H9 (cell line): ENCODE measurements at regions not wholly inside any gene's neighbourhood (a gene's known extent, or its start where the extent isn't known, plus 50 kb on each side); places are given as distances from the start of the nearest gene placed in this dataset.

Experiments used
- DNase-seq: peaks from one replicate; pipeline ENCODE4 v3.0.0-alpha.2; 2017
- H2AFZ ChIP-seq: one replicate; pipeline ENCODE4 v1.6.1; 2013; ENCODE audit warnings: mild to moderate bottlenecking, low read length, control low read depth, moderate library complexity
- H2AK5ac ChIP-seq: 2 replicates; pipeline ENCODE4 v1.6.1; 2013; ENCODE audit warnings: low read length, control low read depth, mixed read lengths; ENCODE audit not compliant: insufficient read length
- H2BK120ac ChIP-seq: one replicate; pipeline ENCODE4 v1.6.1; 2013; ENCODE audit warnings: low read depth, mild to moderate bottlenecking, low read length, control low read depth, inconsistent platforms; ENCODE audit not compliant: poor library complexity, severe bottlenecking
- H2BK12ac ChIP-seq: 2 replicates; pipeline ENCODE4 v1.6.1; 2013; ENCODE audit warnings: low read length, control low read depth, mixed read lengths, low read depth; ENCODE audit not compliant: insufficient read length
- H2BK15ac ChIP-seq: 2 replicates; pipeline ENCODE4 v1.6.1; 2013; ENCODE audit warnings: low read depth, low read length, control low read depth
- H2BK20ac ChIP-seq: one replicate; pipeline ENCODE4 v1.6.1; 2013; ENCODE audit warnings: low read depth, mild to moderate bottlenecking, low read length, control low read depth, inconsistent platforms; ENCODE audit not compliant: poor library complexity, severe bottlenecking
- H2BK5ac ChIP-seq: 2 replicates; pipeline ENCODE4 v1.6.1; 2013; ENCODE audit warnings: low read length, control low read depth, mixed read lengths; ENCODE audit not compliant: insufficient read length
- H3K14ac ChIP-seq: 2 replicates; pipeline ENCODE4 v1.6.1; 2013; ENCODE audit warnings: low read length, control low read depth; ENCODE audit not compliant: insufficient read depth
- H3K18ac ChIP-seq: 2 replicates; pipeline ENCODE4 v1.6.1; 2013; ENCODE audit warnings: low read depth, mild to moderate bottlenecking, mixed read lengths, low read length, control low read depth; ENCODE audit not compliant: insufficient read length
- H3K23ac ChIP-seq: 2 replicates; pipeline ENCODE4 v1.6.1; 2013; ENCODE audit warnings: low read length, control low read depth, mixed read lengths, low read depth; ENCODE audit not compliant: insufficient read length
- H3K23me2 ChIP-seq: 2 replicates; pipeline ENCODE4 v1.6.1; 2013; ENCODE audit warnings: low read depth, mild to moderate bottlenecking, mixed read lengths, low read length, control low read depth; ENCODE audit not compliant: insufficient read length, poor library complexity, severe bottlenecking
- H3K27ac ChIP-seq: 2 replicates; pipeline ENCODE4 v1.5.1; 2013; ENCODE audit warnings: low read length, control low read depth, mixed read lengths, low read depth; ENCODE audit not compliant: insufficient read length
- H3K27me3 ChIP-seq: 2 replicates; pipeline ENCODE4 v1.6.1; 2013; ENCODE audit warnings: low read length, control low read depth, inconsistent platforms; ENCODE audit not compliant: insufficient read depth
- H3K4ac ChIP-seq: 2 replicates; pipeline ENCODE4 v1.6.1; 2013; ENCODE audit warnings: low read depth, mild to moderate bottlenecking, control low read depth, inconsistent platforms, low read length, moderate library complexity
- H3K4me1 ChIP-seq: 2 replicates; pipeline ENCODE4 v1.6.1; 2013; ENCODE audit warnings: low read length, control low read depth, inconsistent platforms; ENCODE audit not compliant: insufficient read depth
- H3K4me2 ChIP-seq: 2 replicates; pipeline ENCODE4 v1.6.1; 2013; ENCODE audit warnings: low read length, control low read depth, mixed read lengths; ENCODE audit not compliant: insufficient read length, insufficient read depth
- H3K56ac ChIP-seq: 2 replicates; pipeline ENCODE4 v1.6.1; 2013; ENCODE audit warnings: low read depth, mild to moderate bottlenecking, mixed read lengths, low read length, control low read depth; ENCODE audit not compliant: insufficient read length
- H3K79me1 ChIP-seq: 2 replicates; pipeline ENCODE4 v1.6.1; 2013; ENCODE audit warnings: low read depth, mild to moderate bottlenecking, moderate library complexity, low read length, control low read depth, inconsistent platforms; ENCODE audit not compliant: insufficient read depth, poor library complexity, severe bottlenecking
- H3K79me2 ChIP-seq: 2 replicates; pipeline ENCODE4 v1.6.1; 2013; ENCODE audit warnings: low read length, control low read depth, inconsistent platforms; ENCODE audit not compliant: insufficient read depth
- H3K9ac ChIP-seq: 2 replicates; pipeline ENCODE4 v1.6.1; 2013; ENCODE audit warnings: low read length, control low read depth, mixed read lengths; ENCODE audit not compliant: insufficient read length; ENCODE audit errors: extremely low read depth
- H3K9me3 ChIP-seq: one replicate; pipeline ENCODE4 v1.6.1; 2013; ENCODE audit warnings: low read depth, low read length, inconsistent platforms; ENCODE audit not compliant: control insufficient read depth
- H3T11ph ChIP-seq: one replicate; pipeline ENCODE4 v1.6.1; 2013; ENCODE audit warnings: mild to moderate bottlenecking, low read length, control low read depth, inconsistent platforms
- H4K20me1 ChIP-seq: one replicate; pipeline ENCODE4 v1.6.1; 2013; ENCODE audit not compliant: control insufficient read depth, insufficient read length, insufficient read depth
- H4K5ac ChIP-seq: 2 replicates; pipeline ENCODE4 v1.6.1; 2013; ENCODE audit warnings: low read depth, mild to moderate bottlenecking, mixed read lengths, low read length, control low read depth; ENCODE audit not compliant: insufficient read length
- H4K8ac ChIP-seq: replicated peaks from 2 replicates; pipeline ENCODE4 v1.6.1; 2013; ENCODE audit warnings: low read length, control low read depth, mixed read lengths, low read depth; ENCODE audit not compliant: insufficient read length
- H4K91ac ChIP-seq: 2 replicates; pipeline ENCODE4 v1.6.1; 2013; ENCODE audit warnings: low read depth, mild to moderate bottlenecking, moderate library complexity, mixed read lengths, low read length, control low read depth; ENCODE audit not compliant: insufficient read length
- H3K27ac Mint-ChIP-seq, 3 experiments: 2 replicates in 2 of 3; 3 replicates in 1 of 3; pipeline ENCODE4 v1.8.0; 2020 to 2021; ENCODE audit warnings: mixed read lengths in 3 of 3, mild to moderate bottlenecking in 1 of 3, moderate library complexity in 1 of 3
- H3K27me3 Mint-ChIP-seq: 2 replicates; pipeline ENCODE4 v1.8.0; 2021; ENCODE audit warnings: low read depth, mild to moderate bottlenecking, moderate library complexity, mixed read lengths
- H3K36me3 Mint-ChIP-seq, 3 experiments: 2 replicates in 2 of 3; 3 replicates in 1 of 3; pipeline ENCODE4 v1.8.0; 2020 to 2021; ENCODE audit warnings: low read depth in 3 of 3, mixed read lengths in 3 of 3; ENCODE audit not compliant: insufficient read depth in 1 of 3
- H3K4me1 Mint-ChIP-seq, 2 experiments: 2 replicates each; pipeline ENCODE4 v1.8.0; 2020; ENCODE audit warnings: mixed read lengths in 2 of 2
- H3K4me3 Mint-ChIP-seq, 2 experiments: 2 replicates in 1 of 2; 3 replicates in 1 of 2; pipeline ENCODE4 v1.8.0; 2020 to 2021; ENCODE audit warnings: mild to moderate bottlenecking in 2 of 2, mixed read lengths in 2 of 2, moderate library complexity in 1 of 2
- H3K9me3 Mint-ChIP-seq, 2 experiments: 2 replicates in 1 of 2; 3 replicates in 1 of 2; pipeline ENCODE4 v1.8.0; 2020; ENCODE audit warnings: mild to moderate bottlenecking in 2 of 2, mixed read lengths in 2 of 2, moderate library complexity in 1 of 2
- CTCF ChIP-seq: fragments of 200-600 bp; sonication (generic); conservative IDR thresholded peaks from 3 replicates; pipeline ENCODE4 v1.8.0; 2021; ENCODE audit warnings: antibody characterized with exemption, mild to moderate bottlenecking
- WGBS: extraction: QIAGEN DNeasy Blood & Tissue Kit; methylation state at CpG from one replicate; pipeline ENCODE4 v1.1.7; 2013; ENCODE audit warnings: missing lambda C conversion rate, low lambda C conversion rate, mixed read lengths; ENCODE audit not compliant: insufficient read length; ENCODE audit errors: extremely low coverage; 5-methylcytosine and 5-hydroxymethylcytosine counted together

DNA sequence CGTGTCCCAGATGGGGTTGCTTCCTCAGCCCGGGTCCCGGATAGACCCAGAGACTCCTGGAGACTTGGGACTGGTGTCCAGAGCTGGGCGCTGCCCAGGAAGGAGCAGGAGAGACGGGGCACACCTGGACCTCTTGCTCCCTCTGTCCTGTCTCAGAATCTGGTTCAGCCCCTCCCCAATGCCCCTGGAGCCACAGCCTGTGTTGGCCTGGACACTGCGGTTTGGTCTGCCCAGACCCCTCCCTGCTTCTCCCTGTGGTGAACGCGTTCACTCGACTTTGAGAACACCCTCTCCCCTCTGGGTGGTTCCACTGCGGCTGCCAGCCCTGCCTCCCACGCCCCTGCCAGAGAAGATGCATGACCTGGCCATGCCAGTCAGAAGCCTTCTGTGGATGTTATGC is 111.1 kb downstream of the HMX1 start:
- Histone ChIP-seq H3K4ac (no peak overlapping the region), H3K27ac (no peak overlapping the region), H4K20me1 (no peaks in the 10 kb centered on the region), H3K14ac (no peak overlapping the region), H2AK5ac (no peak overlapping the region), H3K56ac (no peak overlapping the region), H4K8ac (no peak overlapping the region), H3K9me3 (no peaks in the 10 kb centered on the region), H2BK5ac (no peak overlapping the region), H3K4me2 (no peak overlapping the region), H3T11ph (no peak overlapping the region), H2AFZ (no peak overlapping the region), H2BK15ac (no peak overlapping the region), H3K18ac (no peak overlapping the region), H4K91ac (no peak overlapping the region), H4K5ac (no peak overlapping the region), H3K23ac (no peak overlapping the region), H3K79me2 (no peaks in the 10 kb centered on the region), H2BK12ac (no peak overlapping the region), H2BK120ac (no peak overlapping the region), H3K9ac (no peak overlapping the region), H3K79me1 (no peaks in the 10 kb centered on the region), H3K4me1 (no peaks in the 10 kb centered on the region), H3K23me2 (no peaks in the 10 kb centered on the region), H2BK20ac (no peak overlapping the region), H3K27me3 (no peaks in the 10 kb centered on the region)
- H3K4me1 Mint-ChIP-seq: peaks cover 6 to 9% of the 10 kb centered on the region in 2 experiments; a peak in 3 of 4 replicates
- no peak overlapping the region for H3K27ac Mint-ChIP-seq
- no peak for DNase-seq
- no peak overlapping the region for H3K4me3 Mint-ChIP-seq
- no peaks in the 10 kb centered on the region; the same call in none of the 2 replicates for H3K27me3 Mint-ChIP-seq
- no peaks in the 10 kb centered on the region for H3K36me3 Mint-ChIP-seq
- H3K9me3 Mint-ChIP-seq: no peaks in the 10 kb centered on the region
- no peak for TF ChIP-seq CTCF
- no CpG with 5 or more reads among the region's 11 CpGs for WGBS
